ENCODE measurements at regions not wholly inside any gene's neighbourhood (a gene's known extent, or its start where the extent isn't known, plus 50 kb on each side); places are given as distances from the start of the nearest gene placed in this dataset.

DNA sequence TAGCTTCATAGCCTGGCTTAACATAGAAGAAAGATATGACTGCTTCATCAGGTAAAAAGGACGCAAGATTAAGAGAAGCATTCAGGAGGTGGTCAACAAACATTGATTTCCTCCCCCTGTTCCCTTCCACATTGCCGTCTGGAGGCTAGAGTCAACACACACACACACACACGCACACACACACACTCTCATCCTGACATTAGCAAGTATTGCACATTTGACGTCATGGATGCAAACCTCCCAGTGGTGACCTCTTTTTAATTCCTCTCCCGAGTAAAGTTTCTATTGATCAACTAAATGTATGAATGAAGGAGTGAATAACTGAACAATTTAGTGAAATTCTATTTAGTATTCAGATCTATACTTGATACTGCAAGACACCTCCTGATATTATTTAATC, 332.8 kb downstream of the ELAVL2 start:
- Histone ChIP-seq H4K20me1 (ENCODE audit: insufficient read depth) (no peaks in the 10 kb centered on the region), H3K4me2 (ENCODE audit: low read length) (no peak overlapping the region), H3K9me3 (ENCODE audit: low read length) (no peaks in the 10 kb centered on the region), H3F3A (ENCODE audit: insufficient read depth, low read length, poor library complexity, severe bottlenecking) (no peaks in the 10 kb centered on the region), H3K36me3 (ENCODE audit: insufficient read depth, low read length) (no peaks in the 10 kb centered on the region), H3K79me2 (replicated peaks; ENCODE audit: insufficient read depth, low read length) (no peaks in the 10 kb centered on the region), H3K27me3 (ENCODE audit: insufficient read depth, low read depth, low read length) (no peaks in the 10 kb centered on the region), H3K9ac (ENCODE audit: low read length) (no peak overlapping the region), H3K27ac (ENCODE audit: low read length) (no peak overlapping the region), H3K4me3 (ENCODE audit: low read length) (no peak overlapping the region), H3K9me2 (ENCODE audit: insufficient read depth, low read length) (no peaks in the 10 kb centered on the region), H2AFZ (ENCODE audit: low read depth, low read length) (no peak overlapping the region)
- TF ChIP-seq EZH2 (IDR thresholded peaks at IDR 0.05; ENCODE audit: borderline replicate concordance, insufficient read depth, low read length, poor library complexity, severe bottlenecking) (no peak), MXI1 (conservative IDR thresholded peaks at IDR 0.05; ENCODE audit: poor library complexity, severe bottlenecking) (no peak), EP300 (conservative IDR thresholded peaks at IDR 0.05; ENCODE audit: poor library complexity, severe bottlenecking) (no peak), POLR2AphosphoS5 (IDR thresholded peaks at IDR 0.05) (no peak), SMC3 (conservative IDR thresholded peaks at IDR 0.05; ENCODE audit: poor library complexity) (no peak), TAF1 (IDR thresholded peaks at IDR 0.05; ENCODE audit: low read depth) (no peak), RAD21 (conservative IDR thresholded peaks at IDR 0.05) (no peak)
- TF ChIP-seq, protein P1, sequence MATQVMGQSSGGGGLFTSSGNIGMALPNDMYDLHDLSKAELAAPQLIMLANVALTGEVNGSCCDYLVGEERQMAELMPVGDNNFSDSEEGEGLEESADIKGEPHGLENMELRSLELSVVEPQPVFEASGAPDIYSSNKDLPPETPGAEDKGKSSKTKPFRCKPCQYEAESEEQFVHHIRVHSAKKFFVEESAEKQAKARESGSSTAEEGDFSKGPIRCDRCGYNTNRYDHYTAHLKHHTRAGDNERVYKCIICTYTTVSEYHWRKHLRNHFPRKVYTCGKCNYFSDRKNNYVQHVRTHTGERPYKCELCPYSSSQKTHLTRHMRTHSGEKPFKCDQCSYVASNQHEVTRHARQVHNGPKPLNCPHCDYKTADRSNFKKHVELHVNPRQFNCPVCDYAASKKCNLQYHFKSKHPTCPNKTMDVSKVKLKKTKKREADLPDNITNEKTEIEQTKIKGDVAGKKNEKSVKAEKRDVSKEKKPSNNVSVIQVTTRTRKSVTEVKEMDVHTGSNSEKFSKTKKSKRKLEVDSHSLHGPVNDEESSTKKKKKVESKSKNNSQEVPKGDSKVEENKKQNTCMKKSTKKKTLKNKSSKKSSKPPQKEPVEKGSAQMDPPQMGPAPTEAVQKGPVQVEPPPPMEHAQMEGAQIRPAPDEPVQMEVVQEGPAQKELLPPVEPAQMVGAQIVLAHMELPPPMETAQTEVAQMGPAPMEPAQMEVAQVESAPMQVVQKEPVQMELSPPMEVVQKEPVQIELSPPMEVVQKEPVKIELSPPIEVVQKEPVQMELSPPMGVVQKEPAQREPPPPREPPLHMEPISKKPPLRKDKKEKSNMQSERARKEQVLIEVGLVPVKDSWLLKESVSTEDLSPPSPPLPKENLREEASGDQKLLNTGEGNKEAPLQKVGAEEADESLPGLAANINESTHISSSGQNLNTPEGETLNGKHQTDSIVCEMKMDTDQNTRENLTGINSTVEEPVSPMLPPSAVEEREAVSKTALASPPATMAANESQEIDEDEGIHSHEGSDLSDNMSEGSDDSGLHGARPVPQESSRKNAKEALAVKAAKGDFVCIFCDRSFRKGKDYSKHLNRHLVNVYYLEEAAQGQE (IDR thresholded peaks at IDR 0.05; ENCODE audit: borderline replicate concordance) = no peak
- TF ChIP-seq, protein P2, sequence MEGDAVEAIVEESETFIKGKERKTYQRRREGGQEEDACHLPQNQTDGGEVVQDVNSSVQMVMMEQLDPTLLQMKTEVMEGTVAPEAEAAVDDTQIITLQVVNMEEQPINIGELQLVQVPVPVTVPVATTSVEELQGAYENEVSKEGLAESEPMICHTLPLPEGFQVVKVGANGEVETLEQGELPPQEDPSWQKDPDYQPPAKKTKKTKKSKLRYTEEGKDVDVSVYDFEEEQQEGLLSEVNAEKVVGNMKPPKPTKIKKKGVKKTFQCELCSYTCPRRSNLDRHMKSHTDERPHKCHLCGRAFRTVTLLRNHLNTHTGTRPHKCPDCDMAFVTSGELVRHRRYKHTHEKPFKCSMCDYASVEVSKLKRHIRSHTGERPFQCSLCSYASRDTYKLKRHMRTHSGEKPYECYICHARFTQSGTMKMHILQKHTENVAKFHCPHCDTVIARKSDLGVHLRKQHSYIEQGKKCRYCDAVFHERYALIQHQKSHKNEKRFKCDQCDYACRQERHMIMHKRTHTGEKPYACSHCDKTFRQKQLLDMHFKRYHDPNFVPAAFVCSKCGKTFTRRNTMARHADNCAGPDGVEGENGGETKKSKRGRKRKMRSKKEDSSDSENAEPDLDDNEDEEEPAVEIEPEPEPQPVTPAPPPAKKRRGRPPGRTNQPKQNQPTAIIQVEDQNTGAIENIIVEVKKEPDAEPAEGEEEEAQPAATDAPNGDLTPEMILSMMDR (IDR thresholded peaks at IDR 0.05; ENCODE audit: poor library complexity, severe bottlenecking) = no peak

DNA sequence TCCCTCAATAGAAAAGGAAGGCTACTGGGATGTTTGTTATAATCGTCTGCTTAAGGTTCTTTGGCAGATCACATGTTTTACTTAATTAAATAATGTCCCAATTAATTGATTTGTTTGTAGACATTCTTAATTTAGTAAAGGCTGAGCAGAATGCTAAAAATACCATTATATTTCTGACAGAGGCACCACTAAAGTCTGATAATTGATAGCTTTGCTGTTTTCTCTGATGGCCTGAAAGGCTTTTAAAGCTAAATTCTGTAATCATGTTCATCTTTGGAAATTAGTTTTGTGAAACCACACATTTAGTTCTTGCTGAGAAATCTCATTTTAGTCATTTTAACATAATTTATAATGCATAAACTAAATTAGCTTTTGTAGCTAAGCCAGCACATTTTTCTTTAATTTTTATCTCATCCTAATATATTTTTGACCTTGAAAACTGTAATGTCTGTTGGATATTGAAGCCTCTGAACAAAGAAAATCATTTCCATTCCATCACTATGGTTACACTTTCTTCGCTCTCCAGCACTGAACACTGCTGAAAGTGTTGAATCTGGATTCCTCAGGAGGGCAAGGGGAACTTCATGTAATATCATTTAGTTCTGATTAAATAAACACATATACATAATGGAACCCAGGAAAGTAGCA, 329.4 kb downstream of the ELAVL2 start:
- Histone ChIP-seq H3K27ac (ENCODE audit: low read length) (peak overlapping the region; percentile 65), H2AFZ (ENCODE audit: low read depth, low read length) (peak overlapping the region; percentile 69), H3F3A (ENCODE audit: insufficient read depth, low read length, poor library complexity, severe bottlenecking) (no peaks in the 10 kb centered on the region), H3K9me3 (ENCODE audit: low read length) (peaks cover 3% of the 10 kb centered on the region), H3K79me2 (replicated peaks; ENCODE audit: insufficient read depth, low read length) (no peaks in the 10 kb centered on the region), H3K4me3 (ENCODE audit: low read length) (peak overlapping the region; percentile 6), H3K4me2 (ENCODE audit: low read length) (peak overlapping the region; percentile 60), H3K9me2 (ENCODE audit: insufficient read depth, low read length) (no peaks in the 10 kb centered on the region), H3K36me3 (ENCODE audit: insufficient read depth, low read length) (no peaks in the 10 kb centered on the region), H3K27me3 (ENCODE audit: insufficient read depth, low read depth, low read length) (no peaks in the 10 kb centered on the region), H3K9ac (ENCODE audit: low read length) (peak overlapping the region; percentile 34), H4K20me1 (ENCODE audit: insufficient read depth) (no peaks in the 10 kb centered on the region)
- TF ChIP-seq TAF1 (IDR thresholded peaks at IDR 0.05; ENCODE audit: low read depth) (no peak), EZH2 (IDR thresholded peaks at IDR 0.05; ENCODE audit: borderline replicate concordance, insufficient read depth, low read length, poor library complexity, severe bottlenecking) (no peak), RAD21 (conservative IDR thresholded peaks at IDR 0.05) (peak; percentile 25)
- TF ChIP-seq, protein P1 (IDR thresholded peaks at IDR 0.05; ENCODE audit: borderline replicate concordance) = peak; percentile 49
